T-helper 17 cell (primary cell): ENCODE measurements at regions not wholly inside any gene's neighbourhood (a gene's known extent, or its start where the extent isn't known, plus 50 kb on each side); places are given as distances from the start of the nearest gene placed in this dataset.
"Not testable (repeated sequence)": the region's sequence is repeated elsewhere in the genome, so short reads cannot be mapped to it uniquely, and the experiment has no call there.

Experiments used
- ATAC-seq: fragments of 150-1000 bp; cut with Tn5 transposase; 2 replicates; pipeline ENCODE4 v1.10.0; 2021; ENCODE audit warnings: mild to moderate bottlenecking, moderate library complexity
- DNase-seq, 3 donors: peaks; one replicate each; pipeline versions ENCODE4 v3.0.0 to v3.0.0-alpha.2; 2020 to 2021
- H3K9me3 ChIP-seq: one replicate; pipeline ENCODE4 v1.7.0; 2013; ENCODE audit warnings: low read length, mild to moderate bottlenecking; ENCODE audit not compliant: control insufficient read depth, poor library complexity, severe bottlenecking
- H3K27ac Mint-ChIP-seq: one replicate; pipeline ENCODE4 v1.8.0; 2022; ENCODE audit warnings: mild to moderate bottlenecking, moderate library complexity, mixed read lengths
- H3K27me3 Mint-ChIP-seq: one replicate; pipeline ENCODE4 v1.8.0; 2022; ENCODE audit warnings: mixed read lengths
- H3K36me3 Mint-ChIP-seq: one replicate; pipeline ENCODE4 v1.8.0; 2022; ENCODE audit warnings: low read depth, mixed read lengths
- H3K4me1 Mint-ChIP-seq: one replicate; pipeline ENCODE4 v1.8.0; 2022; ENCODE audit warnings: mild to moderate bottlenecking, mixed read lengths
- H3K4me3 Mint-ChIP-seq: one replicate; pipeline ENCODE4 v1.8.0; 2022; ENCODE audit warnings: mild to moderate bottlenecking, moderate library complexity, mixed read lengths

- not testable (repeated sequence) for DNase-seq, H3K36me3 Mint-ChIP-seq, ATAC-seq, H3K9me3 ChIP-seq, H3K4me1 Mint-ChIP-seq, H3K27ac Mint-ChIP-seq, H3K4me3 Mint-ChIP-seq, H3K27me3 Mint-ChIP-seq
These were observed 613.7 kb downstream of the TUBA3C start for GRCh38 chr13:18567890-18568289.
